Activated CD4-positive, alpha-beta memory T cell treated with anti-CD3 and anti-CD28 coated beads, Interleukin-2, amount 10 ng/mL, durations not matched to agents 7 days and 5 days (primary cell): ENCODE measurements at regions not wholly inside any gene's neighbourhood (a gene's known extent, or its start where the extent isn't known, plus 50 kb on each side); places are given as distances from the start of the nearest gene placed in this dataset.
"Not testable (repeated sequence)": the region's sequence is repeated elsewhere in the genome, so short reads cannot be mapped to it uniquely, and the experiment has no call there.

Experiments
- CTCF ChIA-PET: fragments of 350-600 bp; sonication (Branson Sonifier 250); formaldehyde crosslinking; loops from one replicate; lab custom pipeline; 2021; ENCODE audit warnings: antibody characterized with exemption, inconsistent platforms; lab: Charles Lee
- POLR2A ChIA-PET: fragments of 350-600 bp; sonication (Branson Sonifier 250); formaldehyde crosslinking; loops from one replicate; lab custom pipeline; 2021; ENCODE audit warnings: antibody characterized with exemption; lab: Charles Lee
- DNase-seq: peaks from one replicate; pipeline ENCODE4 v3.0.0-alpha.2; 2020
- H3K27ac Mint-ChIP-seq: one replicate; pipeline ENCODE4 v1.8.0; 2021; ENCODE audit warnings: mild to moderate bottlenecking, mixed read lengths
- H3K27me3 Mint-ChIP-seq: one replicate; pipeline ENCODE4 v1.8.0; 2021; ENCODE audit warnings: mixed read lengths
- H3K36me3 Mint-ChIP-seq: one replicate; pipeline ENCODE4 v1.8.0; 2021; ENCODE audit warnings: low read depth, mixed read lengths
- H3K4me1 Mint-ChIP-seq: one replicate; pipeline ENCODE4 v1.8.0; 2021; ENCODE audit warnings: mixed read lengths
- H3K4me3 Mint-ChIP-seq: one replicate; pipeline ENCODE4 v1.8.0; 2021; ENCODE audit warnings: mild to moderate bottlenecking, mixed read lengths
- H3K9me3 Mint-ChIP-seq: one replicate; pipeline ENCODE4 v1.8.0; 2021; ENCODE audit warnings: mixed read lengths

DNA sequence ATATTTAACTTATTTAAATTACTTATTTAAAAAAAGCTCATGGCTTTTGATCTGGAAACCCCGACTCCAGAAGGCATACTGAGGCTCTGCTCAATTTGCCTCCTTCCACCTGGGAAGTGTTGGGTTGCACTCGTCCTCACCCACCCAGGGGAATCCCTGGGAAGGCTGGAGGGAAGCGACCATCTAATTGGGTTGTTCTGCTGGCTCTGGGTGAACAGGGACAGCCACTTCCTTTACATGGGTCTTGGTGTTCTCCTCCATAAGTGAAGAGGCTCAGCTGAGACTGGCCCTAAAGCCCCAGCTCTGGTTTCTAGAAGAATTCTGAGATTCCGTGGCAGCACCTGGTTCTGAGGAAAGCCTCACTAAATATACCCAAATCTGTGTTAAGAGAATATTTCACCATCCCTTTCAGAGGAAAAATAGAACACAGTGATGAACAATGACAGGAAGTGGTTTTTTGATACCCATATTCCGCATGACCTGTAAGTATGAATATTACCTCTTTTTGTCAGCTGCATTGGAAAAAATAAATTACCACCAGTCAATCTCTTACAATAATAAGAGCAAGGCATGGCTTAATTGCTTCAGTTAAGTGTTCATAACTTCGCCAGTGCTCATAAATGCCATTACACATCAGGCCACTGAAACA lies 131.1 kb upstream of the SHH start:
- Mint-ChIP-seq H3K4me3 (no peak overlapping the region), H3K9me3 (peaks cover 6% of the 10 kb centered on the region), H3K4me1 (peaks cover 6% of the 10 kb centered on the region), H3K36me3 (no peaks in the 10 kb centered on the region), H3K27ac (no peak overlapping the region), H3K27me3 (peaks cover 4% of the 10 kb centered on the region)
- no peak for DNase-seq
- ChIA-PET POLR2A (no interaction called here), CTCF (no interaction called here)

DNA sequence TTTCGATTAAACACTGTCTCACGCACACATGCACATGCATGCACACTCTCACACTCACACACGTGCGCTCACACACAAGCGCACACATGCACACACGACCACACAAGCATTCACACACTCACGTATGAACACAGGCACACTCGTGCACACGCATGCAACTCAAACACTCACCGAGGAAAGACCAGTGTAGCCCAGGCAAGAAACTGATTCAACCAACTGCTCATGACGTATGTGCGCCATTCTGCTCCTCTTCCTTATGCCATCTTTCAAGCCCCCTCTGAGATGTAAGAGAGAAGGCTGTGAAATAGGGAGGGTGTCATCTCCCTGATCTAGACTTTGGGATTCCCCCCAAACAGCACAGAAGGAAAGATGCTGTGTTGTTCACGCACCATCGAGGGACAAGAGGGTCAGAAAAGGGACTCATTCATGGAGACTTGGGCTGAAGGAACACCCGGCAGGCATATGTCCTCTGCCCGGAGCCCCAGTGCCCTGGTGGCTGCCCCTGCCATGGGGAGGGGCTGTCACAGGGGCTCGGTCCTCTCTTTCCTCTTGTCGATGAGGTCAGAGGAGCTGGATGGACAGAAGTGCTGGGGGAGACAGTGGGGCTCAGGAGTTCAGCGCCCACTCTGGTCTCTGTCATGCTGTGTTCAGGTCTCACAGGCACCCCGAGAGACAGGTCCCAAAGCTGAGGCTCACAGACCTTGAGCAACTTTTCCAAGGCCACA lies 130.1 kb upstream of the SHH start:
- ChIA-PET CTCF (no interaction called here), POLR2A (no interaction called here)
- DNase-seq = no peak
- H3K27me3 Mint-ChIP-seq = peaks cover 4% of the 10 kb centered on the region
- no peak overlapping the region for H3K4me3 Mint-ChIP-seq
- no peaks in the 10 kb centered on the region for H3K36me3 Mint-ChIP-seq
- no peak overlapping the region for H3K27ac Mint-ChIP-seq
- peaks cover 6% of the 10 kb centered on the region for H3K4me1 Mint-ChIP-seq
- H3K9me3 Mint-ChIP-seq = peaks cover 6% of the 10 kb centered on the region

DNA sequence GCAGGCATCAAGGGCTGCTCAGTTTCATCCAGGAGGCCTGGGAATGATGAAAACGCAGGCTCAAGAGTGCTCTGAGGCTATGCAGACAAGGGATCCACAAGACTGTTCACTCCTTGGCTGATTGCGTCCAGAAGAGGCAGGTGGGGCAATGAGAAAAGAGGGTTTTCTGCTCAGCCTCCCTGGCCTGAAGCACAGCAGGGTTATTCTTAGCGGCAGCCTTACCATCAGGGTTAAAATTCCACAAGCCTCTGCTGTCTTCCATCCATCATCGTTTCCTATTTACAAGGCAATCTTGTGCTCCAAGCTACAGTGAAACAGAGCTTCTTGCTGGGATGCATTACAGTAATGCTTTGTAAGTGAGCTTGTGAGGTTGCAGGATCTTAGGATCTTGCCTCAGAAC lies 129.4 kb upstream of the SHH start:
- Mint-ChIP-seq H3K4me1 (peaks cover 6% of the 10 kb centered on the region), H3K27me3 (peaks cover 4% of the 10 kb centered on the region), H3K36me3 (no peaks in the 10 kb centered on the region), H3K9me3 (peaks cover 3% of the 10 kb centered on the region), H3K4me3 (no peak overlapping the region), H3K27ac (no peak overlapping the region)
- no peak for DNase-seq
- ChIA-PET POLR2A (no interaction called here), CTCF (no interaction called here)

DNA sequence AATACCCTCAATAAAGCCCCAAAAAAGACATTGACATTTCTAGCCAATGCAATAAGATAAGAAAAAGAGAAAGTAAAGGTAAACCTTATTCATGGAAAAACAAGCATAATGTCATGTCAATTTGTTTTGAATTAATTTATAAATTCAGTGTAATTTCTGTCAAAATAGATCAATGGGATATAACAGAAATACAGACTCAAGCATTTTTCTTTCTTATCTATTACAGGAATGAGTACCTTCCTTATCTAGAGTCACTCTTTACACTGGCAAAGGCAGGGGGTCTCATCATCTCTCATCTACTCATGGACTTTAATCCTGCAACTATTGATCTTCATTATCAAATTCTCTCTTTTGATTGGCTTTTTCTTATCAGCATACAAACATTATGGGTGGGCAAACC lies 127.1 kb upstream of the SHH start:
- H3K27ac Mint-ChIP-seq = no peak overlapping the region
- CTCF ChIA-PET = no interaction called here

DNA sequence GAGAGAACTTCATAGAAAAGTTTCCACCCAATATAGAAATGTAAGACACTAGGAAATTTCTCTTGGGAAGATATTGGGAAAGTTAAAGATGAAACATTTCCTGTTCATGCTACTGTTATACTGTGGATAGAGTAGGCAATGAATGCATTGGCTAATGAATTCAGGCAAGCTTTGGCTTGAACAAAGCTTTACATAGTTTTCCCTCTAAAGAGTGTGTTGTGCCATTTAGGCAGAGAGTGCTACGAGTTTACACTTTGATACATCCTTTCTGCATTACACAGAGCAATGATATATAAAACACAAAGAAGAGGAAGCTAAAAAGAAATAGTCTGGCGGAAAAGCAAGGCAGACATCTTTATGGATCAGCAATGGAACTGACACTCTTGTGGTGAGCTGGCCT lies 125.9 kb upstream of the SHH start:
- no peaks in the 10 kb centered on the region for H3K4me1 Mint-ChIP-seq
- no peak overlapping the region for H3K27ac Mint-ChIP-seq
- H3K9me3 Mint-ChIP-seq = peaks cover 9% of the 10 kb centered on the region
- CTCF ChIA-PET = no interaction called here
- no peak overlapping the region for H3K4me3 Mint-ChIP-seq
- DNase-seq = no peak
- POLR2A ChIA-PET = no interaction called here
- H3K27me3 Mint-ChIP-seq = peaks cover 4% of the 10 kb centered on the region
- H3K36me3 Mint-ChIP-seq = no peaks in the 10 kb centered on the region

More for the DNA sequence above, 127.1 kb upstream of the SHH start:
- Mint-ChIP-seq H3K36me3 (no peaks in the 10 kb centered on the region), H3K27me3 (peaks cover 4% of the 10 kb centered on the region), H3K4me3 (no peak overlapping the region), H3K9me3 (peaks cover 6% of the 10 kb centered on the region), H3K4me1 (peaks cover 6% of the 10 kb centered on the region)
- POLR2A ChIA-PET = no interaction called here
- no peak for DNase-seq

DNA sequence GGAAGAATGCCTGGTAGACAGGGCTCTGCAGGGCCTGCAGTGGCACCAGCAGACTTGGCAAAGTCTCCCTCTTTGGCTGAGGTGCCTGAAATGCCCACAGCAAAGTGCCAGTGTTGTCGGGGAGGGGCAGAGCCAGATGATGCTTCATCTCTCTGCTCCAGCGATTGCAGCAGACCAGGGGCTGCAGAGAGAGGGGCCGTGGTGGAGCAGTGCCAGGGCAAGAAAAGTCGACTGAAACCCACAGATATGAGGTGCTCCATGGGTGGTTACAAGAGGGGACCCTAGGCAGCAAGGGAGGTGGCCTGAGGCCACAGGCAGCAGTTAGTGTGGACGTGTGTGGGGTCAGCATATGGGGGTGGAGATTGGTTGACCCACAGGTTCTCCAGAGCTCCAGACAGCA lies 123.5 kb upstream of the SHH start:
- DNase-seq = no peak
- Mint-ChIP-seq H3K9me3 (peaks cover 12% of the 10 kb centered on the region), H3K36me3 (no peaks in the 10 kb centered on the region), H3K27me3 (no peaks in the 10 kb centered on the region), H3K27ac (no peak overlapping the region), H3K4me1 (no peaks in the 10 kb centered on the region), H3K4me3 (no peak overlapping the region)
- POLR2A ChIA-PET = no interaction called here
- CTCF ChIA-PET = no interaction called here

DNA sequence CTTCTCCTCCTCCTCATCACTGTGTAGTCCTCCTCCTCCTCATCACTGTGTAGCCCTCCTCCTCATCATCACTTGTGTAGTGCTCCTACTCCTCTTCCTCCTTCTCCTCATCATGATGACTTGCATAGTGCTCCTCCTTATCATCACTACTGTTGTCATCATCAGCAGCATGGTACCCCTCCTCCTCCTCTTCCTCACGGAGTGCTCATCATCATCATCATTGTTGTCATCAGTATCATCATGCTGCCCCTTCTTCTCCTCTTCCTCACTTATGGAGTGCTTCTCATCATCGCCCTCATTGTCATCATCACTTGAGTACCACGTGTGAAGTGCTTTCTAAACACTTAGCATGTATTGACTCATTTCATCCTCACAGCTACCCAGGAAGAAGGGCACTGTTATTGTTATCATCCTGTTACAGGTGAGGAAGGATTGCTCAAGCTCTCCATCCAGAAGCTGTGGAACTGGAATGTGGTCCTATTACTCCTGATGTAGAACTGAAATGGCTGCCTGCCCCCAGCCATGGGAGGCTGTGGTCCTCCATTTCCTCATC lies 122.8 kb upstream of the SHH start:
- H3K27me3 Mint-ChIP-seq = no peaks in the 10 kb centered on the region
- POLR2A ChIA-PET = no interaction called here

DNA sequence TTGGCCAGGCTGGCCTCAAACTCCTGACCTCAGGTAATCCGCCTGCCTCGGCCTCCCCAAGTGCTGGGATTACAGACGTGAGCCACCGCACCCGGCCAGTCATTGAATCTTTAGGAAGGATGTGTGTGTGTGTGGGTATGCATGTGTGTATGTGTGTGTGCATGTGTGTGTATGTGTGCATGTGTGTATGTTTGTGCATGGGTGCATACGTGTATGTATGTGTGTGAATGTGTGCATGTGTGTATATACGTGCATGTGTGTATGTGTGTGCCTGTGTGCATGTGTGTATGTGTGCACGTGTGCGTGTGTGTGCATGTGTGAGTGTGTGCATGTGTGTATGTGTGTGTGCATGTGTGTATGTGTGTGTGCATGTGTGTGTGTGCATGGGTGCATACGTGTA lies 120.1 kb upstream of the SHH start:
- peaks cover 12% of the 10 kb centered on the region for H3K9me3 Mint-ChIP-seq
- POLR2A ChIA-PET, H3K36me3 Mint-ChIP-seq, CTCF ChIA-PET, H3K4me3 Mint-ChIP-seq, H3K4me1 Mint-ChIP-seq, H3K27ac Mint-ChIP-seq, DNase-seq, H3K27me3 Mint-ChIP-seq: not testable (repeated sequence)

More for the DNA sequence above, 122.8 kb upstream of the SHH start:
- CTCF ChIA-PET = no interaction called here
- Mint-ChIP-seq H3K9me3 (peaks cover 12% of the 10 kb centered on the region), H3K4me1 (no peaks in the 10 kb centered on the region), H3K4me3 (no peak overlapping the region), H3K27ac (no peak overlapping the region), H3K36me3 (no peaks in the 10 kb centered on the region)
- no peak for DNase-seq

DNA sequence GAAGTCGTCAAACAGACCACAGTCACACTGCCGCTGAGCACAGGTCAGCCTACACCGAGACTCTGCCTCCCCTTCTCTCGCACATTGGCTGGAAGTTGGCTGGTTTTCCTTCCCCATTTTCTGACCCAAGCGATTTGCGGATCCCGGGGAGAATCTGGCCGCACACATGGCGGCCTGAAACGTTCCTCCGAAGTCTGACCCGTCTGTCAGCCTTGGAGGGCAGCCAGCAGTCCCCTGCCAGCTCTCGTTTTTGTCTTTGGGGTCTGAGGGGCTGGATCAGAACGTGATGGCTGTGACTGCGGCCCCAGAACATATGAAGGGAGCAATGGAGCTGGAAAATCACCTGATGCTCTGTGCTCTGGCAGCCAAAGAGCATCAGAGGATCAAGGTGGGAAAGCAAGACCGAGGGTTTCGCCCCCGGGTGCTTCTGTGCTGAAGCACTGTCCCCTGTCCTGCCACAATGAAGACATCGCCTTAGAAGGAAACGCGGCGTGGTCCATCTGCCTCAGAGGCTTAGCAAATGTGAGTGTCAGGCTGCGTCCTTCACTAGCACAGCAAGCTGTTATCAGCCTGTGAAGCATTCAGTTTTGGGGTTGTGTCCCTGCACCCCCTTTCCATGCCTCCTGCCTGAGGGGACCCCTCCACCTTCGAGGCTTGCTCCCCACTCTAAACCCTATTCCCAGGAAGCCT lies 119.3 kb upstream of the SHH start:
- ChIA-PET CTCF (no interaction called here), POLR2A (no interaction called here)
- Mint-ChIP-seq H3K27ac (no peak overlapping the region), H3K9me3 (peaks cover 12% of the 10 kb centered on the region), H3K27me3 (peaks cover 2% of the 10 kb centered on the region), H3K4me1 (no peaks in the 10 kb centered on the region), H3K36me3 (no peaks in the 10 kb centered on the region), H3K4me3 (no peak overlapping the region)
- DNase-seq = no peak

DNA sequence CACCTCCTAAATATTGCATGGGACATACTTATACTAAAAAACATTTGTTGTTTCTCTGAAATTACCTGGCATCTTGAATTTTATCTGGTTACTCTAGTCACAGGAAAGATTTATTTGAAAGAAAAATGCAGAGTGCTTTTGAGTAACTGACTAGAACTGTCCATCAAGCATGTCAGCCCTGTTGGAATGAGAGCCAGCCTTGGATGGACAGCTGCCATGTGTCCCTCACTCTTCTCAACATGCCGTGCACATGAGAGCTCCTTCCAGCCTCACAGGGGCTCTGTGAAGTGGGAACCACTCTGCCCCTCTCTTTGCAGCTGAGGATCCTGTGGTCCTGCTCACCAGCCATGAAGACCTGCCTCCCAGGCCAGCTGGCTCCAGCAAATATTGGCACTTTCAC lies 118.3 kb upstream of the SHH start:
- ChIA-PET CTCF (no interaction called here), POLR2A (no interaction called here)
- H3K27ac Mint-ChIP-seq = no peak overlapping the region
- H3K36me3 Mint-ChIP-seq = no peaks in the 10 kb centered on the region
- no peak overlapping the region for H3K4me3 Mint-ChIP-seq
- no peak for DNase-seq
- H3K27me3 Mint-ChIP-seq = peaks cover 2% of the 10 kb centered on the region
- peaks cover 12% of the 10 kb centered on the region for H3K9me3 Mint-ChIP-seq
- no peaks in the 10 kb centered on the region for H3K4me1 Mint-ChIP-seq

DNA sequence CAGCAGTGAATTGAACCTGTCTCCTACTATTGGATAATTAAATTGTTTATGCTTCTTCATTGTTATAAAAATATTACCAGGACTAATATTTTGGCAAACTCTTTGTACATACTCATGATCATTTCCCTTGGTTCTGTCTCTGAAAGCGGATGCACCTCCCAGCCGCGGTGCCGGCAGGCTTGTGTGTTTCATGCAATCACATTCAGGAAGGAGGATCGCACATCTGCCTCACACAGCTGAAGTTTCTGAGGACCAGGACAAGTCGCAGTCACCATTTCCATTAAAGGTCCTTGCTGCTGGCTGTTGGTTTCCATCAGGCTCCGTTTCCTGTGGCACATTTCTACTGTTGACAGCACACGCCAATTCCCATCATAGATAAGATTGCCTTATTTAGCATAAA lies 117.8 kb upstream of the SHH start:
- Mint-ChIP-seq H3K27me3 (peaks cover 2% of the 10 kb centered on the region), H3K4me3 (no peak overlapping the region), H3K4me1 (no peaks in the 10 kb centered on the region), H3K27ac (no peak overlapping the region), H3K9me3 (peaks cover 10% of the 10 kb centered on the region), H3K36me3 (no peaks in the 10 kb centered on the region)
- CTCF ChIA-PET = no interaction called here
- DNase-seq = no peak
- POLR2A ChIA-PET = no interaction called here

DNA sequence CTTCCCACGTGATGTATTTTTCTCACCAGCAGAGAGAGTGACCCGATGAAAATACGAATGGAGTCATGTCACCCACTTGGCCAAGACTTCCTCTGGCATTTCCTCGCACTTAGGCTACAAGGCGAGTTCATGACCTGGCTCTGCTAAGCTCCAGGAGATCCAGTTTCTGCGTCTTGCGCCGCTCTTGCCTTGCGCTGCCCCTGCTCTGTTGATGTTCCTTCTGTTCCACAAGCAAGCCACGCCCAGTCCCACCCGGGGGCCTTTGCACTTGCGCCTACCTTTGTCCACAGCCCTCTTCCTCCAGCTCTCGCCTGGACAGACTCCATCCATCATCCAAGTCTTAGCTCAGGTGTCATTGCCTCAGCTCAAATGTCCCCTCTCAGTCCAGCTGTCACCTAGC lies 116.3 kb upstream of the SHH start:
- CTCF ChIA-PET = no interaction called here
- H3K27me3 Mint-ChIP-seq = peaks cover 2% of the 10 kb centered on the region

DNA sequence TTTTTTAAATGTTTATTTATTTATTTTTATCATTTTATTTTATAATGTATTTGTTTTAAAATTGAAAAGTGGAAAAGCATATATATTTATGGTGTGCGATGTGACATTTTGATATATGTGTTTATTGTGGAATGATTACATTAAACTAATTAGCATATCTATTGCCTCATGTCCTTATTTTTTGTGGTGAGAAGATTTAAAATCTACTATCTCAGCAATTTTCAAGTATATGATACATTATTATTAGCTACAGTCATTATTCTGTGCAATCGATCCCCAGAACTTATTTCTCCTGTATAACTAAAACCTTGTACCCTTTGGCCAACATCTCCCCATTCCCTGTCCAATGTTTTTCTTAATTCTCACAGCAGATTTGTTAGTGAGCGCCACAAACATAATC lies 115.6 kb upstream of the SHH start:
- CTCF ChIA-PET = no interaction called here
- Mint-ChIP-seq H3K4me3 (no peak overlapping the region), H3K36me3 (no peaks in the 10 kb centered on the region)

More for the DNA sequence above, 116.3 kb upstream of the SHH start:
- Mint-ChIP-seq H3K9me3 (peaks cover 5% of the 10 kb centered on the region), H3K36me3 (no peaks in the 10 kb centered on the region), H3K4me1 (no peaks in the 10 kb centered on the region), H3K27ac (no peak overlapping the region), H3K4me3 (no peak overlapping the region)
- no peak for DNase-seq
- POLR2A ChIA-PET = no interaction called here

More for the DNA sequence above, 115.6 kb upstream of the SHH start:
- POLR2A ChIA-PET = no interaction called here
- no peaks in the 10 kb centered on the region for H3K4me1 Mint-ChIP-seq
- H3K9me3 Mint-ChIP-seq = peaks cover 2% of the 10 kb centered on the region
- H3K27ac Mint-ChIP-seq = no peak overlapping the region
- DNase-seq = no peak
- peaks cover 2% of the 10 kb centered on the region for H3K27me3 Mint-ChIP-seq
